ENCODE measurements at regions not wholly inside any gene's neighbourhood (a gene's known extent, or its start where the extent isn't known, plus 50 kb on each side); places are given as distances from the start of the nearest gene placed in this dataset.

GRCh38 chr12:84421103-84421502, 491.5 kb downstream of the SLC6A15 start:
- no peak for TF ChIP-seq CTCF (IDR thresholded peaks at IDR 0.05)
- H3K4me1 ChIP-seq (ENCODE audit: low read depth) = no peaks in the 10 kb centered on the region
- DNase-seq = no peak
- intact Hi-C loops (cut with DNase I, micrococcal nuclease) = no loop called here
- H3K9me3 ChIP-seq = no peaks in the 10 kb centered on the region
- no peaks in the 10 kb centered on the region for H3K36me3 ChIP-seq (ENCODE audit: low read depth)
- H3K4me3 ChIP-seq = no peak overlapping the region
- ATAC-seq = no peak

- no peak for ATAC-seq
- no peak overlapping the region for H3K4me3 ChIP-seq
- intact Hi-C loops (cut with DNase I, micrococcal nuclease) = no loop called here
These were observed 496.0 kb downstream of the SLC6A15 start for GRCh38 chr12:84416626-84417025.

GRCh38 chr12:84415946-84416345, 496.7 kb downstream of the SLC6A15 start:
- Histone ChIP-seq H3K4me1 (ENCODE audit: low read depth) (no peaks in the 10 kb centered on the region), H3K36me3 (ENCODE audit: low read depth) (no peaks in the 10 kb centered on the region), H3K9me3 (no peaks in the 10 kb centered on the region), H3K4me3 (no peak overlapping the region)
- no peak for TF ChIP-seq CTCF (IDR thresholded peaks at IDR 0.05)
- intact Hi-C loops (cut with DNase I, micrococcal nuclease) = no loop called here
- no peak for ATAC-seq
- DNase-seq = no peak

More at GRCh38 chr12:84416626-84417025, 496.0 kb downstream of the SLC6A15 start:
- no peak for DNase-seq
- Histone ChIP-seq H3K36me3 (ENCODE audit: low read depth) (no peaks in the 10 kb centered on the region), H3K9me3 (no peaks in the 10 kb centered on the region), H3K4me1 (ENCODE audit: low read depth) (no peaks in the 10 kb centered on the region)
- TF ChIP-seq CTCF (IDR thresholded peaks at IDR 0.05) = no peak

- Histone ChIP-seq H3K4me3 (no peak overlapping the region), H3K4me1 (ENCODE audit: low read depth) (no peaks in the 10 kb centered on the region), H3K9me3 (no peaks in the 10 kb centered on the region), H3K36me3 (ENCODE audit: low read depth) (no peaks in the 10 kb centered on the region)
- intact Hi-C loops (cut with DNase I, micrococcal nuclease) = no loop called here
- no peak for TF ChIP-seq CTCF (IDR thresholded peaks at IDR 0.05)
- ATAC-seq = no peak
- DNase-seq = no peak
These were observed 498.9 kb downstream of the SLC6A15 start for GRCh38 chr12:84413656-84414055.

- Histone ChIP-seq H3K9me3 (no peaks in the 10 kb centered on the region), H3K36me3 (ENCODE audit: low read depth) (no peaks in the 10 kb centered on the region), H3K4me1 (ENCODE audit: low read depth) (no peaks in the 10 kb centered on the region), H3K4me3 (no peak overlapping the region)
- DNase-seq (no peak), ATAC-seq (no peak)
- no peak for TF ChIP-seq CTCF (IDR thresholded peaks at IDR 0.05)
- intact Hi-C loops (cut with DNase I, micrococcal nuclease) = no loop called here
These were observed 500.4 kb downstream of the SLC6A15 start for GRCh38 chr12:84412226-84412625.

GRCh38 chr12:84411031-84411430, 501.6 kb downstream of the SLC6A15 start:
- ATAC-seq (no peak), DNase-seq (no peak)
- H3K4me1 ChIP-seq (ENCODE audit: low read depth) = no peaks in the 10 kb centered on the region
- no peak for TF ChIP-seq CTCF (IDR thresholded peaks at IDR 0.05)
- intact Hi-C loops (cut with DNase I, micrococcal nuclease) = no loop called here
- no peaks in the 10 kb centered on the region for H3K36me3 ChIP-seq (ENCODE audit: low read depth)
- H3K4me3 ChIP-seq = no peak overlapping the region
- no peaks in the 10 kb centered on the region for H3K9me3 ChIP-seq

All from mucosa of descending colon (tissue), 3 donors.